A673 (cell line): ENCODE measurements at regions not wholly inside any gene's neighbourhood (a gene's known extent, or its start where the extent isn't known, plus 50 kb on each side); places are given as distances from the start of the nearest gene placed in this dataset.

Source experiments
- BruUV-seq: library from RNA; stranded (reverse); fragments of 400-500 nt; replicated peaks from 2 replicates; lab custom pipeline; 2021; lab: Mats Ljungman, UMichigan
- CTCF ChIA-PET: fragments of 300-600 bp; sonication (Branson Sonifier 250); formaldehyde crosslinking; loops from one replicate; lab custom pipeline; 2022; ENCODE audit warnings: antibody characterized with exemption; lab: Charles Lee
- POLR2A ChIA-PET: fragments of 300-600 bp; sonication (Branson Sonifier 250); formaldehyde crosslinking; loops from one replicate; lab custom pipeline; 2022; ENCODE audit warnings: antibody characterized with exemption; ENCODE audit not compliant: low non-redundant PET; lab: Charles Lee
- DNase-seq: peaks from one replicate; pipeline ENCODE4 v3.0.0-alpha.2; 2015; ENCODE audit warnings: low spot score
- H3K27ac ChIP-seq: fragments of 200-600 bp; sonication (generic); 2 replicates; pipeline ENCODE4 v1.5.1; 2016; ENCODE audit warnings: mixed run types, low read depth, mild to moderate bottlenecking, mixed read lengths, antibody characterized with exemption, low read length; ENCODE audit not compliant: poor library complexity, severe bottlenecking
- H3K27me3 ChIP-seq: fragments of 200-600 bp; sonication (generic); replicated peaks from 2 replicates; pipeline ENCODE4 v1.6.1; 2017; ENCODE audit warnings: mixed run types, low read depth, mild to moderate bottlenecking, mixed read lengths, antibody characterized with exemption, low read length; ENCODE audit not compliant: insufficient read depth, poor library complexity
- H3K36me3 ChIP-seq: fragments of 200-600 bp; sonication (generic); 2 replicates; pipeline ENCODE4 v1.6.1; 2016; ENCODE audit warnings: mixed run types, mild to moderate bottlenecking, mixed read lengths, antibody characterized with exemption, low read length; ENCODE audit not compliant: insufficient read depth, poor library complexity, severe bottlenecking
- H3K4me1 ChIP-seq: fragments of 200-600 bp; sonication (generic); 2 replicates; pipeline ENCODE4 v1.6.1; 2017; ENCODE audit warnings: mixed run types, mild to moderate bottlenecking, mixed read lengths, antibody characterized with exemption, low read length; ENCODE audit not compliant: insufficient read depth, poor library complexity, severe bottlenecking
- H3K4me3 ChIP-seq: fragments of 200-600 bp; sonication (generic); 2 replicates; pipeline ENCODE4 v1.5.1; 2016; ENCODE audit warnings: low read depth, mixed run types, mild to moderate bottlenecking, mixed read lengths, low read length; ENCODE audit not compliant: poor library complexity, severe bottlenecking
- H3K9me3 ChIP-seq: fragments of 200-600 bp; sonication (generic); 2 replicates; pipeline ENCODE4 v1.6.1; 2016; ENCODE audit warnings: mixed run types, low read depth, mild to moderate bottlenecking, mixed read lengths, antibody characterized with exemption, low read length; ENCODE audit not compliant: poor library complexity, severe bottlenecking
- CTCF ChIP-seq: fragments of 300-800, 200-600 bp; sonication (generic); conservative IDR thresholded peaks from 2 replicates; pipeline ENCODE4 v1.5.1; 2017; ENCODE audit warnings: low read depth, mild to moderate bottlenecking, antibody characterized with exemption, low read length, moderate library complexity, mixed read lengths
- EZH2 ChIP-seq: fragments of 200-600 bp; sonication (generic); IDR thresholded peaks from 2 replicates; pipeline ENCODE4 v1.6.1; 2017; ENCODE audit warnings: borderline replicate concordance, low read depth, mild to moderate bottlenecking, mixed read lengths, antibody characterized with exemption, low read length; ENCODE audit not compliant: poor library complexity, severe bottlenecking
- intact Hi-C: fragments of 100-400 bp; cut with micrococcal nuclease; formaldehyde crosslinking; loops from one replicate; pipeline ENCODE4 v1.10.0; 2022; ENCODE audit not compliant: unreplicated experiment

GRCh38 chr12:22858849-22859570 is 234.0 kb downstream of the ETNK1 start:
- DNase-seq: no peak
- Histone ChIP-seq H3K27me3 (no peaks in the 10 kb centered on the region), H3K36me3 (no peaks in the 10 kb centered on the region), H3K9me3 (no peaks in the 10 kb centered on the region), H3K4me3 (no peak overlapping the region), H3K27ac (no peak overlapping the region), H3K4me1 (no peaks in the 10 kb centered on the region)
- intact Hi-C loops: loop anchor here (5.0 to 10.0 kb wide), 4 partner anchors 123 to 1923 kb away; no protein-coding TSS in a partner anchor
- no TSS peak for BruUV-seq
- no peak for TF ChIP-seq EZH2
- TF ChIP-seq CTCF: no peak
- CTCF ChIA-PET: no interaction called here
- POLR2A ChIA-PET: no interaction called here

GRCh38 chr12:22860926-22861325 is 236.0 kb downstream of the ETNK1 start:
- no peaks in the 10 kb centered on the region for H3K4me1 ChIP-seq
- no peak overlapping the region for H3K27ac ChIP-seq
- TF ChIP-seq EZH2 (no peak), CTCF (no peak)
- no peak for DNase-seq
- H3K4me3 ChIP-seq: no peak overlapping the region
- H3K27me3 ChIP-seq: no peaks in the 10 kb centered on the region
- BruUV-seq: no TSS peak
- ChIA-PET POLR2A (no interaction called here), CTCF (no interaction called here)
- intact Hi-C loops: no loop called here
- no peaks in the 10 kb centered on the region for H3K9me3 ChIP-seq
- H3K36me3 ChIP-seq: no peaks in the 10 kb centered on the region

GRCh38 chr12:22865822-22866221 is 240.9 kb downstream of the ETNK1 start:
- no peaks in the 10 kb centered on the region for H3K4me1 ChIP-seq
- no peaks in the 10 kb centered on the region for H3K9me3 ChIP-seq
- no peak overlapping the region for H3K4me3 ChIP-seq
- POLR2A ChIA-PET: no interaction called here
- TF ChIP-seq CTCF (no peak), EZH2 (no peak)
- H3K27me3 ChIP-seq: no peaks in the 10 kb centered on the region
- CTCF ChIA-PET: no interaction called here
- no peak for DNase-seq
- no TSS peak for BruUV-seq
- H3K36me3 ChIP-seq: no peaks in the 10 kb centered on the region
- intact Hi-C loops: no loop called here
- H3K27ac ChIP-seq: no peak overlapping the region
